ENCODE measurements at regions not wholly inside any gene's neighbourhood (a gene's known extent, or its start where the extent isn't known, plus 50 kb on each side); places are given as distances from the start of the nearest gene placed in this dataset.

DNA sequence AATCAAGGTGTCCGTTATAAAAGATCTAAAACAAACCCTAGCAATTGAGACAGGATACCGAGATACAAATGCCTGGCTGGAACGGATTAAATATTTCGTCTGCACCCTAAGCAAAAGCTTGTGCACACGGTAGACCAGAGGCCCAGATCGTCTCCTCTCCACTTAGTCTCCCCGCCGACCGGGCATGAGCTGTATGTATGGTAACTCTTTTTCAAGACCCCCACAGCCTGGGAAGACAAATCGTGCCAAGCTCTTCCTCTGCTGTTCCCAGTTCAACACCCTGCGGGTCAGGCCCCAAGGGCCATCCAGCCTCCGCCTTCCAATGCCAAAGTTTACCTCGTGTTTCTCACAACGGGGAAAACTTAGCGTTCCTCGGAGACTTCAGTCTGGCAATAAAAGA, 285.7 kb upstream of the GALNT17 start:
- Mint-ChIP-seq H3K4me3 (no peak overlapping the region), H3K27ac (no peak overlapping the region), H3K27me3 (no peaks in the 10 kb centered on the region), H3K9me3 (peaks cover 45% of the 10 kb centered on the region), H3K36me3 (peaks cover 1% of the 10 kb centered on the region), H3K4me1 (no peaks in the 10 kb centered on the region)
- no peak for DNase-seq
- CTCF ChIA-PET, result no interaction called here

DNA sequence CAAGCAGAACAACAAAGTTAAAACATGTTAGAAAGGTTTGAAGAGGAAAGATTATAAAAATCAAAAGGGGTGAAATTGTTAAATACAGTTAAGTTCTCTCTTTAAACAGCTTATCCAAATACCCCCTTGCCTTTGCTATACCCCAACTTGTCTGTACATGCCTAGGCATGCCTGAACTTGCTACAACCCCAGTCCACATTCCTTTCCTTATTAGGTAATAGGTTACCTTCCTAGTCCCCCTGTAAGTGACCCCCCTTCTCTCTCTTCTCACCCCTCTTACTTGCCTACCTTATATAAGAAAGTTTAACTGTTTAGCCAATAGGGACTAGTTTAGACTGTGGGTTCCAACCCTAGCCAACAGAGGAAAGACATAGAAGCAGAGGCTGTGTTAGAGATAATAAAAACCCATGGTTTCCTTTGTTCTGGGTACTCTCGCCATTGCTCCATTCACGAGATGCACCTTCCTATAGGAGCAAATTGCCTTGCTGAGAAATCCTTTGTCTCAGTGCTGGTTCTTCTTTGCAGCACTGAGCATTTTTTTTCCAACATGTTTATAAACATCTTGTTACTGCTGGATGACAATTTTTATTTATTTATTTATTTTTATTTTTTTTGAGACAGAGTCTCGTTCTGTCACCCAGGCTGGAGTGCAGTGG, 282.2 kb upstream of the GALNT17 start:
- CTCF ChIA-PET, result interaction anchor here (1.1 kb wide), 1 partner anchor 887 kb away, joined by 3 read pairs; no protein-coding TSS in a partner anchor
- no peaks in the 10 kb centered on the region for H3K4me1 Mint-ChIP-seq
- no peak for DNase-seq
- H3K27me3 Mint-ChIP-seq, result no peaks in the 10 kb centered on the region
- no peak overlapping the region for H3K4me3 Mint-ChIP-seq
- H3K9me3 Mint-ChIP-seq, result peaks cover 43% of the 10 kb centered on the region
- no peak overlapping the region for H3K27ac Mint-ChIP-seq
- H3K36me3 Mint-ChIP-seq, result peaks cover 1% of the 10 kb centered on the region

- no peaks in the 10 kb centered on the region for H3K36me3 Mint-ChIP-seq
Measured at GRCh38 chr7:70855373-70855772, 276.6 kb upstream of the GALNT17 start.

GRCh38 chr7:70856901-70857630, 274.9 kb upstream of the GALNT17 start:
- H3K9me3 Mint-ChIP-seq, result peaks cover 13% of the 10 kb centered on the region
- no peaks in the 10 kb centered on the region for H3K36me3 Mint-ChIP-seq
- H3K4me1 Mint-ChIP-seq, result no peaks in the 10 kb centered on the region
- no peaks in the 10 kb centered on the region for H3K27me3 Mint-ChIP-seq
- H3K27ac Mint-ChIP-seq, result no peak overlapping the region
- no peak overlapping the region for H3K4me3 Mint-ChIP-seq
- peak; percentile 61 for DNase-seq
- CTCF ChIA-PET, result interaction anchor here (0.7 to 6.9 kb wide), 3 partner anchors 11 to 878 kb away, joined by 3 to 48 read pairs (median 4); no protein-coding TSS in a partner anchor

More at GRCh38 chr7:70855373-70855772, 276.6 kb upstream of the GALNT17 start:
- CTCF ChIA-PET, result interaction anchor here (6.9 kb wide), 1 partner anchor 880 kb away, joined by 48 read pairs; no protein-coding TSS in a partner anchor
- Mint-ChIP-seq H3K27me3 (no peaks in the 10 kb centered on the region), H3K4me3 (no peak overlapping the region), H3K27ac (no peak overlapping the region), H3K9me3 (peaks cover 11% of the 10 kb centered on the region), H3K4me1 (no peaks in the 10 kb centered on the region)
- no peak for DNase-seq

DNA sequence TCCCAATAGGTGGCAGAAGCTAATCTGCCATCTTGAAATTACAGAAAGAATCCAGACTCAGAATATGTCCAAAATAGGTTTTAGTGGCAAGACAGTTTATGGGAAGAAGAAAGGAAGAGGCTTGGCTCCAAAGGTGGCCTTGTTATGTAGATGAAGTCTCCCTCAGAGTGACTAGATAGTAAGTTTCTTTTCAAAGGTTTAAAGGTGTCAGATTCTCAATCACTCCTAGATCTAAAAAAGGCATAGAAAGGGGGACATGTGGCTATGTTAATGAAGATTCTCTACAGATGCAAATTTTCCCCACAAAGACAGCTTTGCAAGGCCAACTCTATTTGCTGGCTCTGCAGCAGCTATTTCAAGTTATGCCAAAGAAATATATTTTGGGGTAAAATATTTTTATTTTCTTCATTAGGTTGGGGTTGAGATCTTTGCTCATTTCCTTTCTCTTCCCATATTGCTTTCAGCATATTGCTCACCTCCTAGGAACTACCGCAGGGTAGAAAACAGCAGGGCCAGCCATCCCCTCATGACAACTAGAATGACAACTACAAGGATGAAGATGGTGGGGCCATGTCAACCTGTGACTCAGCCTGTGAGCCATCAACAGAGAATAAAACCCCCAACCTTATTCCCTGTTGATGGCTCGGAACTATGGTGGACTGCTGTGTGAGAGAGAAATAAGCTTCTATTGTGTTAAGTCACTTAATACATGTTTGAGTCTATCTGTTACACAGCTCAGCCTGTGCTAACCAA, 274.0 kb upstream of the GALNT17 start:
- H3K27me3 Mint-ChIP-seq, result no peaks in the 10 kb centered on the region
- H3K9me3 Mint-ChIP-seq, result peaks cover 11% of the 10 kb centered on the region
- no peaks in the 10 kb centered on the region for H3K36me3 Mint-ChIP-seq
- no peak overlapping the region for H3K4me3 Mint-ChIP-seq
- DNase-seq, result no peak
- H3K27ac Mint-ChIP-seq, result no peak overlapping the region
- CTCF ChIA-PET, result interaction anchor here (0.7 to 6.9 kb wide), 3 partner anchors 10 to 877 kb away, joined by 3 to 48 read pairs (median 4); no protein-coding TSS in a partner anchor
- no peaks in the 10 kb centered on the region for H3K4me1 Mint-ChIP-seq

DNA sequence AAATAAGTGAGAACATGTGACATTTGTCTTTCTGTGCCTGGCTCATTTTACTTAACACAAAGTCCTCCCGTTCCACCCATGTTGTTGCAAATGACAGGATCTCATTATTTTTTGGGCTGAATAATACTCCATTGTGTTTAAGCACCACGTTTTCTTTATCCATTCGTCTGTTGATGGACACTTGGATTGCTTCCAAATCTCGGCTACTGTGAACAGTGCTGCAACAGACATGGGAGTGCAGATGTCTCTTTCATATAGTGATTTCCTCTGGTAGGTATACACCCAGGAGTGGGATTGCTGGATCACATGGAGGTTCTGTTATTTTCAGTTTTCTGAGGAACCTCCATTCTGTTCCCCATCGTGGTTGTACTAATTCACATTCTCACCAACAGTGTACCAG, 264.4 kb upstream of the GALNT17 start:
- H3K4me1 Mint-ChIP-seq, result no peaks in the 10 kb centered on the region

DNA sequence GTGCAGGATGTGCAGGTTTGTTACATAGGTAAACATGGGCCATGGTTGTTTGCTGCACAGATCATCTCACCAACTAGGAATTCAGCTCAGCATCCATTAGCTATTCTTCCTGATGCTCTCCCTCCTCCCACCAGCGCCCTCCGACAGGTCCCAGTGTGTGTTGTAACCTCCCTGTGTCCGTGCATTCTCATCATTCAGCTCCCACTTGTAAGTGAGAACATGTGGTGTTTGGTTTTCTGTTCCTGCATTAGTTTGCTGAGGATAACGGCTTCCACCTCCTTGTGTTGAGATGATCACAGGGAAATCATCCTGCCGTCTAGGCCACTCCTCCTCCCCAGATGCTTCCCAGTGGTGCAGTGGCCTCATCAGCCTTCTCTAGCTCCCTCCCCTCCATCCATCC, 261.6 kb upstream of the GALNT17 start:
- Mint-ChIP-seq H3K4me3 (no peak overlapping the region), H3K4me1 (no peaks in the 10 kb centered on the region), H3K27me3 (no peaks in the 10 kb centered on the region), H3K27ac (no peak overlapping the region), H3K9me3 (peaks cover 22% of the 10 kb centered on the region), H3K36me3 (no peaks in the 10 kb centered on the region)
- CTCF ChIA-PET, result no interaction called here
- no peak for DNase-seq

More for the DNA sequence above, 264.4 kb upstream of the GALNT17 start:
- H3K4me3 Mint-ChIP-seq, result no peak overlapping the region
- H3K36me3 Mint-ChIP-seq, result no peaks in the 10 kb centered on the region
- DNase-seq, result no peak
- no peaks in the 10 kb centered on the region for H3K27me3 Mint-ChIP-seq
- H3K9me3 Mint-ChIP-seq, result peaks cover 18% of the 10 kb centered on the region
- no peak overlapping the region for H3K27ac Mint-ChIP-seq
- CTCF ChIA-PET, result no interaction called here

- CTCF ChIA-PET, result no interaction called here
- no peak overlapping the region for H3K27ac Mint-ChIP-seq
- no peaks in the 10 kb centered on the region for H3K4me1 Mint-ChIP-seq
- H3K9me3 Mint-ChIP-seq, result peaks cover 26% of the 10 kb centered on the region
- no peaks in the 10 kb centered on the region for H3K36me3 Mint-ChIP-seq
- no peaks in the 10 kb centered on the region for H3K27me3 Mint-ChIP-seq
- no peak overlapping the region for H3K4me3 Mint-ChIP-seq
- DNase-seq, result no peak
Measured at GRCh38 chr7:70872188-70872587, 259.8 kb upstream of the GALNT17 start.

GRCh38 chr7:70881167-70881847, 250.6 kb upstream of the GALNT17 start:
- CTCF ChIA-PET, result no interaction called here
- H3K27ac Mint-ChIP-seq, result no peak overlapping the region
- H3K4me1 Mint-ChIP-seq, result no peaks in the 10 kb centered on the region
- DNase-seq, result no peak
- peaks cover 27% of the 10 kb centered on the region for H3K9me3 Mint-ChIP-seq
- no peaks in the 10 kb centered on the region for H3K27me3 Mint-ChIP-seq
- no peak overlapping the region for H3K4me3 Mint-ChIP-seq
- H3K36me3 Mint-ChIP-seq, result no peaks in the 10 kb centered on the region

GRCh38 chr7:70883750-70884439, 248.0 kb upstream of the GALNT17 start:
- CTCF ChIA-PET, result no interaction called here
- H3K27ac Mint-ChIP-seq, result no peak overlapping the region
- peaks cover 25% of the 10 kb centered on the region for H3K9me3 Mint-ChIP-seq
- no peak overlapping the region for H3K4me3 Mint-ChIP-seq
- H3K36me3 Mint-ChIP-seq, result no peaks in the 10 kb centered on the region
- no peaks in the 10 kb centered on the region for H3K27me3 Mint-ChIP-seq
- H3K4me1 Mint-ChIP-seq, result no peaks in the 10 kb centered on the region
- DNase-seq, result no peak

GRCh38 chr7:70884440-70884764, 247.5 kb upstream of the GALNT17 start:
- peaks cover 21% of the 10 kb centered on the region for H3K9me3 Mint-ChIP-seq
- H3K36me3 Mint-ChIP-seq, result no peaks in the 10 kb centered on the region
- no peaks in the 10 kb centered on the region for H3K4me1 Mint-ChIP-seq
- no peaks in the 10 kb centered on the region for H3K27me3 Mint-ChIP-seq
- CTCF ChIA-PET, result no interaction called here
- H3K4me3 Mint-ChIP-seq, result no peak overlapping the region
- H3K27ac Mint-ChIP-seq, result no peak overlapping the region
- DNase-seq, result no peak

DNA sequence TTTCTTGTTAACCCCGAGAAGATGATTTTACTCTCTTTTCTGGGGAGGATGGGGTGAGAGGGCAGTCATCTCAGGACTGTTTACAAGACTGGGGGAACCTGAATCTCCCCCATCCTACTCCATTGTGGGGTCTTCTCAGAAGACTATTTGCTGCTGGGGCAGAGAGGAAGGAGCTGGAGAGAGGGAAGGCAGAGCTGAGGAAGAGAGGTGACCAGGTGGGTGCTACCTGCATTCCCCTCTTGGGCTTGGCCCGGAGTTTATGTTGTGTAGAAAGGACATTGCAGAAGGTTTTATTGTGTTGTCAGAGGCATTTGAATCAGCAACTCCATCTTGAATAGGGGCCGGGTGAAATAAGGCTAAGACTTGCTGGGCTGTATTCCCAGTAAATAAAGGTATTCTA, 247.1 kb upstream of the GALNT17 start:
- Mint-ChIP-seq H3K27ac (no peak overlapping the region), H3K9me3 (peaks cover 21% of the 10 kb centered on the region), H3K27me3 (no peaks in the 10 kb centered on the region), H3K4me3 (no peak overlapping the region), H3K4me1 (no peaks in the 10 kb centered on the region), H3K36me3 (no peaks in the 10 kb centered on the region)
- CTCF ChIA-PET, result no interaction called here
- no peak for DNase-seq

GRCh38 chr7:70886547-70886946, 245.4 kb upstream of the GALNT17 start:
- Mint-ChIP-seq H3K27ac (no peak overlapping the region), H3K4me3 (no peak overlapping the region)

DNA sequence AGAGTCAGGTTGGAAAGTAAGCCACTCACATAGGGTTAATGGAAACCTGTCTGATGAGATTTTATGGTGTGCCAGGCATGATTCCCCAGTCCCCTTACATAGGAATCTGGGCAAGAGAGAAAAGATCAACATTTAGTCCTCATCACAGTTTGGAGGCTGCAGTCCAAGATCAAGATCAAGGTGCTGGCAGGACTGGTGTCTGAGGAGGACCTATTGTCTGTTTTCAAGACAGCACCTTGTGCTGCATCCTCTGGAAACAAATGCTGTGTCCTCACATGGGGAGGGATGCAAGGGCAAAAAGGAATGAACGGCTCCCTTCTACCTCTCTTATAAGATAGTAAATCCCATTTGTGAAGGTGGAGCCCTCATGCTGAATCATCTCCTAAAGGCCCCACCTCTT, 244.8 kb upstream of the GALNT17 start:
- CTCF ChIA-PET, result no interaction called here
- peaks cover 28% of the 10 kb centered on the region for H3K9me3 Mint-ChIP-seq
- no peaks in the 10 kb centered on the region for H3K27me3 Mint-ChIP-seq

More at GRCh38 chr7:70886547-70886946, 245.4 kb upstream of the GALNT17 start:
- Mint-ChIP-seq H3K36me3 (no peaks in the 10 kb centered on the region), H3K9me3 (peaks cover 26% of the 10 kb centered on the region), H3K27me3 (no peaks in the 10 kb centered on the region), H3K4me1 (no peaks in the 10 kb centered on the region)
- no peak for DNase-seq
- CTCF ChIA-PET, result no interaction called here

More for the DNA sequence above, 244.8 kb upstream of the GALNT17 start:
- DNase-seq, result no peak
- no peaks in the 10 kb centered on the region for H3K36me3 Mint-ChIP-seq
- H3K4me1 Mint-ChIP-seq, result no peaks in the 10 kb centered on the region
- H3K27ac Mint-ChIP-seq, result no peak overlapping the region
- H3K4me3 Mint-ChIP-seq, result no peak overlapping the region
